GM18507 (cell line): ENCODE measurements at regions not wholly inside any gene's neighbourhood (a gene's known extent, or its start where the extent isn't known, plus 50 kb on each side); places are given as distances from the start of the nearest gene placed in this dataset.
"Not testable (repeated sequence)": the region's sequence is repeated elsewhere in the genome, so short reads cannot be mapped to it uniquely, and the experiment has no call there.

Experiments used
- DNase-seq: peaks from one replicate; pipeline ENCODE4 v3.0.0; 2011; ENCODE audit warnings: low read depth; ENCODE audit not compliant: insufficient read length; ENCODE audit errors: extremely low spot score
- FAIRE-seq: peaks from 2 replicates; lab custom pipeline; 2011; peaks lifted over from hg19 to GRCh38; lab: Jason Lieb, UNC

GRCh38 chr12:69027411-69027881, 94.5 kb upstream of the CPM start:
- FAIRE-seq: no peak
- no peak for DNase-seq

- DNase-seq (no peak), FAIRE-seq (no peak)
Observed at GRCh38 chr12:69028941-69029729, 96.2 kb upstream of the CPM start.

DNA sequence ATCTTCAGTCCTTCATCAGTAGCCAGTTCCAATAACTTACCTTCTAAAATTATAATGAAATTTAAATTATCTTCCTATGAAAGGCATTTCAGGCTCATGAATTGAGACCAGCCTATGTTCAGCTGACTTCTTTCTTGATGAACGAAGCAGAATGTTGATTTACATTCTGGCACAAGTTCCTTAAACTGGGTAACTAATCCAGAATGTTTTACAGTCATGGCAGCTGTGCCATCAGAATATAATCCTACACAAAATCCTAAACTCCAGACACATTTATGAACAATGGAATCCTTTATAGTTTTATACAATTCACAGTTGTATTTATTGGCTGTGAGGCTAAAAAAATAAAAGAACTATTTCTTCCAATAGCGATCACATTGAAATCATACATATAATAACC, 97.3 kb upstream of the CPM start:
- DNase-seq (no peak), FAIRE-seq (no peak)

DNA sequence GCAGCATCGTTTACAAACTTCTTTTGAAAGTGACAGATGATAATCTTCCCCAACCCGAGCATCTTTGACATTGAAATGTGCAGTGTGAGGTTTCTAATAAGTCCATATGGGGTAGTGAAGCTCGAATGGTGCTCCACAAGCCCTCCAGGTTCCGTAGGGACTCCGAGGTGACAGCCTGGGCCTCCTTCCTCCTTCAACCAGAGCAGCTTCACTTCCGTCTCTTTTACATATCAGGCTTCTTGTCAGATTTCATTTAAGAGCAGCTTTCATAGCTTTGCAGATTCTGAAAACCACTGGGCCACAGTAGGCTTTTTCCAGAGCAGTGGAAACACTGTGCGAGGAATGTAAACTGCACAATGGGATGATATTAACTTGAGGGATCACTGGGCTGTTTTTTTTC, 103.6 kb upstream of the CPM start:
- DNase-seq (no peak), FAIRE-seq (no peak)

- FAIRE-seq: no peak
Observed at GRCh38 chr12:69036999-69037398, 104.0 kb upstream of the CPM start.

DNA sequence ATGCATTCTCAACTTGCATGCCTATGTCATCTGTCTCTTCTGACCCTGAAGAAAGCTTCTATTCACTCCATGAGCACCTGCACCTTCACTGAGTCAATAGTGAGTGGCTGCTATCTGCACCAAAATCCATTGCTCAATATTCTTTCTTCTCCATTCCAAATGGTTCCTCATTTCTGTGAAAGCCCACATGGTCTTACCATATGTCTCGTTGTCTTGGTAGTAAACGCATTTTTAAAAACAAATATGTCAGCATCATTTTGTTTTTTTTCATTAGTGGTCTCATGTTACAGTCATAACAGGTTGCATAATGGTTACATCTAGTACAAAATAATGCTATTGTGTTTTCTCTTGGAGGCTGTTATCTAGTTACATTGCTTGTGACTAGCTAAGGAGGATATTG, 106.9 kb upstream of the CPM start:
- no peak for FAIRE-seq
- no peak for DNase-seq

More at GRCh38 chr12:69036999-69037398, 104.0 kb upstream of the CPM start:
- DNase-seq: no peak

- no peak for FAIRE-seq
- no peak for DNase-seq
Observed at GRCh38 chr12:69042557-69042956, 109.6 kb upstream of the CPM start.

- DNase-seq: no peak
Observed at GRCh38 chr12:69042970-69043369, 110.0 kb upstream of the CPM start.

DNA sequence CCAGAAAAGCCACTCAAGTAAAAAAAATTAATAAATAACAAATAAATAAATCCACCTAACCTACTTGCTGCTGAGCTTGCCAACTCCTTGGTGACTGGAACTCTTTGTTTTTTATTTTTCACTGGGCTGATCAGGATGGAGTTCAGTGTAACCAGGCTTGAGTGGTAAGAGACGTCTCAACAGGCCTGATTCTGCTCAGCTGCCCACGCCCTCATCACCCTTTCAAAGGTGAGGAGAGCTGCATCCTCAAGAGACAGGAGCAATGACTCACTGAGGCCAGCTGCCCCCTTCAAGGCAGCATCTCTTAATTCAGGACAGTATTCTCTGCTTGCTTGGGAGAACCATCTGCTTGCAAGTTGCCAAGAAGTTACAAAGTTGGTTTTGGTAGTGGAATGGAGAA, 111.9 kb upstream of the CPM start:
- FAIRE-seq (no peak), DNase-seq (no peak)

More at GRCh38 chr12:69042970-69043369, 110.0 kb upstream of the CPM start:
- FAIRE-seq: no peak

GRCh38 chr12:69045430-69045829, 112.5 kb upstream of the CPM start:
- no peak for DNase-seq

GRCh38 chr12:69046363-69046762, 113.4 kb upstream of the CPM start:
- DNase-seq (no peak), FAIRE-seq (no peak)

More at GRCh38 chr12:69045430-69045829, 112.5 kb upstream of the CPM start:
- no peak for FAIRE-seq

GRCh38 chr12:69046920-69047319, 113.9 kb upstream of the CPM start:
- DNase-seq: no peak

DNA sequence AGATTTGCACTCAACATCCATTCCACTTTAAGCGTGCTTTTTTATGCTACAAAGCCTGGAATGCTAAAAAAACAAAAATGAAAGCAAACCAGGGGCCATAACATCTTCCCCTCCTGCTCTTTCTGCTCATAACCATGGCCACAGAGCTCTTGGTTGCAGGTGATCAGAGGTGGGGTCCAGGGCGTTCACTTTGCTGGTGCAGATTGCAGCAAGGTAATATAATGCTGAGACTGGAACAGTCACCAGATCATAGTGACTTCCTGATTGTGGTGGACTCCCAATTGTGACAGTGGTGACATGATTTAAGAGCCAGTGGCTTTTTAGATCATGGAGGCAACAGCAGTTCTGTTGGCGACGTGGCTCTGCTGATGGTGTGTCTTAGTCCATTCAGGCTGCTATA, 115.0 kb upstream of the CPM start:
- DNase-seq: no peak
- no peak for FAIRE-seq

More at GRCh38 chr12:69046920-69047319, 113.9 kb upstream of the CPM start:
- no peak for FAIRE-seq

- not testable (repeated sequence) for FAIRE-seq
Observed at GRCh38 chr12:69049855-69050254, 116.9 kb upstream of the CPM start.

GRCh38 chr12:69052613-69053408, 119.8 kb upstream of the CPM start:
- DNase-seq: no peak
- FAIRE-seq: no peak

More at GRCh38 chr12:69049855-69050254, 116.9 kb upstream of the CPM start:
- not testable (repeated sequence) for DNase-seq

DNA sequence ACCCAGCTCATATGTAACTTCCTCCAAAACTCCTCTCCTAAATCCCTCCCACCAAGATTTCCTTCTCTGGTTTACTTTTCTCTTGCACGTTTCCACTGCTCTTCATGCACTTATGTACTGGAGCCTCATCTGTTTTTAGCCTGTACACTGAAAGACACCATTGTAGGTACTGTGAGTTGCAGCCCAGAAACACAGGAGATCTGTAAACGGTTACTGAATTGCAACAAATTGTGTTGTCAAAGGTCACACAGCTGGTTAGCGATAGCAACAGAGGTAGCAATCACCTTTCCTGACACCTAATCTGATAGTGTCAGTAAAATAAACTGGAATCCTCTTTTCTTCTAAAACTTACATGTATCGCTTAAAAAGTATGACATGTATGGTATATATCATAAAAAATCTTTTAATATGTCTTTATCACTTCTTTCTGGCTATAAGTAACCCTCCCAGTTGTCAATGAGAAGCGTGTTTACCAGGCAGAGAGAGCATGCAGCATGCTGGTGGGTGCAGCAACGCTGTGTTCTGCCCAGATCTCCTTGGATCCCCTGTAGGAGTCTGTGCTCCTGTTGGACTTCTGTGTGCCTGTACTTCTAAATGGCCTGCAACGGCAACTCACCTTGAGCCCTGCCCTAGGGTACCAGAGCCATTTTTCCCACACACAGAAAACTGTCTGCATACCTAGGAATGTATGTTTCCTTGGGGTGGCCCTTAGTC, 121.5 kb upstream of the CPM start:
- DNase-seq: no peak
- FAIRE-seq: no peak

DNA sequence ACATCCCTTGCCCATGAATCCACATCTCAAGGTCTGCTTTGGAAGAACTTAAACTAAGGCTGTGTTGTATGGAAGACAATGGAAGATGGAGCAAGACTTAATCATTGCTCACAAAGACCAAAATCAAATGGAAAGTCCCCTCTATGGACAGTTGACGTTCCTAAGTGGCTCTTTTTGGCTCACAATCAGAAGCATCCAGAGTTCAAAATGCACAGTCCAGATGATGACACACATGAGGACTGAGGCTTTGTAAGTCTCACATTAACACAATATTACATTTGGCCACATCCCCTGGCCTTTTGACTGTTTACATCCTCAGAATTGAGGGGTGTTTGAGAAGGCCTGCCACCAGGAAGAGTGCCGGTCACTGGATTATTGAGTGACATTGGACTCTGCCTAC, 122.3 kb upstream of the CPM start:
- FAIRE-seq: no peak
- DNase-seq: no peak

DNA sequence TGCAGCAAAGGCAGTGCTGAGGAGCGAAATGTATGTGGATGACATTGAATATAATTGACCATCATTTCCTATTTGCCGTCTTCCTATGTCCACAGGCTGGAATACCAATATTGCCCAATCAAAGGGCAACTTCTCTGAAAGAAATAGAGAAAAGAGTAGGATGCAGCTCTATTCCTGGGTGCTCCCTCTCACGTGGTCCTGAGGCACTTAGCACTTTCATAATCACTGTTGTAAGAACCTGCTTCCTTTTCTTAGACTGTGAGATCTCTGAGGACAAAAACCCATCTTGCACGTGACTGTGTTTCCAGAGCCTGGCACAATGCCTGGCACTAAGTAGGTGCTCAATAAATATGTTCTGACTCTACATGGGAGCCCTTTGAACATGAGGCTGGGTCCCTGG, 122.7 kb upstream of the CPM start:
- no peak for DNase-seq
- no peak for FAIRE-seq

- FAIRE-seq: no peak
- DNase-seq: no peak
Observed at GRCh38 chr12:69056743-69057515, 124.0 kb upstream of the CPM start.
